Activated CD4-positive, alpha-beta T cell treated with anti-CD3 and anti-CD28 coated beads for 4 hours (primary cell): ENCODE measurements at regions not wholly inside any gene's neighbourhood (a gene's known extent, or its start where the extent isn't known, plus 50 kb on each side); places are given as distances from the start of the nearest gene placed in this dataset.

Experiments used
- DNase-seq, 2 donors: peaks; one replicate each; pipeline ENCODE4 v3.0.0-alpha.2; 2020

GRCh38 chr2:47315475-47315874 is 53.6 kb upstream of the EPCAM start:
- DNase-seq = no peak

- no peak for DNase-seq
These were observed 55.4 kb upstream of the EPCAM start for GRCh38 chr2:47313728-47314127.

- DNase-seq = no peak
These were observed 55.9 kb upstream of the EPCAM start for GRCh38 chr2:47313141-47313691.

- no peak for DNase-seq
These were observed 56.6 kb upstream of the EPCAM start for GRCh38 chr2:47312491-47312850.

- no peak for DNase-seq
These were observed 57.2 kb upstream of the EPCAM start for GRCh38 chr2:47311764-47312490.

- DNase-seq = no peak
These were observed 58.1 kb upstream of the EPCAM start for GRCh38 chr2:47310801-47311560.

- no peak for DNase-seq
These were observed 58.9 kb upstream of the EPCAM start for GRCh38 chr2:47309952-47310800.

GRCh38 chr2:47309472-47309951 is 59.6 kb upstream of the EPCAM start:
- no peak for DNase-seq

- no peak for DNase-seq
These were observed 62.0 kb upstream of the EPCAM start for GRCh38 chr2:47307066-47307465.

GRCh38 chr2:47304654-47305053 is 64.5 kb upstream of the EPCAM start:
- DNase-seq = no peak

- DNase-seq = no peak
These were observed 65.6 kb upstream of the EPCAM start for GRCh38 chr2:47303341-47304148.

- no peak for DNase-seq
These were observed 66.8 kb upstream of the EPCAM start for GRCh38 chr2:47302308-47302707.

- no peak for DNase-seq
These were observed 67.4 kb upstream of the EPCAM start for GRCh38 chr2:47301731-47302130.

- DNase-seq = no peak
These were observed 67.9 kb upstream of the EPCAM start for GRCh38 chr2:47301277-47301618.

- DNase-seq = no peak
These were observed 68.4 kb upstream of the EPCAM start for GRCh38 chr2:47300609-47301276.

GRCh38 chr2:47300081-47300480 is 69.0 kb upstream of the EPCAM start:
- no peak for DNase-seq

GRCh38 chr2:47299555-47299954 is 69.6 kb upstream of the EPCAM start:
- DNase-seq = no peak

GRCh38 chr2:47298771-47299170 is 70.3 kb upstream of the EPCAM start:
- no peak for DNase-seq

GRCh38 chr2:47297767-47298425 is 71.2 kb upstream of the EPCAM start:
- DNase-seq = no peak

- DNase-seq = no peak
These were observed 73.0 kb upstream of the EPCAM start for GRCh38 chr2:47295981-47296635.
